HEK293 (cell line): ENCODE measurements at regions not wholly inside any gene's neighbourhood (a gene's known extent, or its start where the extent isn't known, plus 50 kb on each side); places are given as distances from the start of the nearest gene placed in this dataset.

ENCODE experiments used
- CTCF ChIA-PET: fragments of 350-600 bp; formaldehyde crosslinking; extraction: SDS; loops from one replicate; lab custom pipeline; 2021; ENCODE audit warnings: antibody characterized with exemption; lab: Yijun Ruan, JAX
- POLR2A ChIA-PET: fragments of 300-600 bp; formaldehyde crosslinking; extraction: SDS; loops from one replicate; lab custom pipeline; 2020; ENCODE audit warnings: antibody characterized with exemption, inconsistent platforms; lab: Yijun Ruan, JAX
- H3K27ac ChIP-seq: fragments of 200-500 bp; sonication (Bioruptor generic); 2 replicates; pipeline ENCODE4 v1.5.1; 2014; ENCODE audit warnings: low read depth, low read length, control low read depth, inconsistent platforms; ENCODE audit errors: extremely low read depth
- H3K36me3 ChIP-seq, 2 experiments: fragments of 200-500 bp in 1 of 2; sonication (Bioruptor generic) in 1 of 2; 1 replicate in 1 of 2; 2 replicates in 1 of 2; pipeline ENCODE4 v1.5.1; 2014 to 2017; ENCODE audit warnings: inconsistent platforms in 2 of 2, low read length in 2 of 2; ENCODE audit not compliant: control insufficient read depth in 2 of 2, insufficient read depth in 1 of 2
- H3K4me1 ChIP-seq: fragments of 200-500 bp; sonication (Bioruptor generic); 2 replicates; pipeline ENCODE4 v1.5.1; 2014; ENCODE audit warnings: mild to moderate bottlenecking, low read length, inconsistent platforms; ENCODE audit not compliant: control insufficient read depth, insufficient read depth
- H3K4me3 ChIP-seq: 2 replicates; pipeline ENCODE4 v1.5.1; 2011; ENCODE audit warnings: low read depth, mild to moderate bottlenecking, control low read depth, low read length, moderate library complexity
- H3K9me3 ChIP-seq: fragments of 200-500 bp; sonication (Bioruptor generic); 2 replicates; pipeline ENCODE4 v1.5.1; 2014; ENCODE audit warnings: low read depth, low read length, inconsistent platforms; ENCODE audit not compliant: control insufficient read depth, insufficient read depth
- BCL11A ChIP-seq: fragments of 450-650 bp; formaldehyde crosslinking; IDR thresholded peaks from 2 replicates; pipeline ENCODE4 v1.5.1; 2016; ENCODE audit warnings: low read depth, missing biosample characterization, missing genetic modification characterization
- FEZF1 ChIP-seq: fragments of 450-650 bp; formaldehyde crosslinking; IDR thresholded peaks from 2 replicates; pipeline ENCODE4 v1.5.1; 2016; ENCODE audit warnings: missing biosample characterization, missing genetic modification characterization
- GFI1B ChIP-seq: fragments of 450-650 bp; formaldehyde crosslinking; IDR thresholded peaks from 2 replicates; pipeline ENCODE4 v1.5.1; 2016; ENCODE audit warnings: missing biosample characterization, missing genetic modification characterization
- GLIS2 ChIP-seq: fragments of 450-650 bp; formaldehyde crosslinking; IDR thresholded peaks from 2 replicates; pipeline ENCODE4 v1.5.1; 2016; ENCODE audit warnings: missing biosample characterization, missing genetic modification characterization
- MYNN ChIP-seq: fragments of 450-650 bp; formaldehyde crosslinking; IDR thresholded peaks from 2 replicates; pipeline ENCODE4 v1.5.1; 2016; ENCODE audit warnings: missing biosample characterization, missing genetic modification characterization, borderline replicate concordance
- MZF1 ChIP-seq: fragments of 450-650 bp; formaldehyde crosslinking; IDR thresholded peaks from 2 replicates; pipeline ENCODE4 v1.5.1; 2017; ENCODE audit warnings: missing biosample characterization, missing genetic modification characterization, borderline replicate concordance
- REPIN1 ChIP-seq: fragments of 450-650 bp; formaldehyde crosslinking; IDR thresholded peaks from 2 replicates; pipeline ENCODE4 v1.5.1; 2017; ENCODE audit warnings: missing biosample characterization, missing genetic modification characterization, low read depth
- TCF7L2 ChIP-seq: IDR thresholded peaks from 2 replicates; pipeline ENCODE4 v1.6.1; 2011; ENCODE audit warnings: low read depth, mild to moderate bottlenecking, inconsistent platforms, low read length, moderate library complexity, borderline replicate concordance
- ZEB2 ChIP-seq: fragments of 450-650 bp; formaldehyde crosslinking; IDR thresholded peaks from 2 replicates; pipeline ENCODE4 v1.5.1; 2016; ENCODE audit warnings: missing biosample characterization, missing genetic modification characterization
- ZNF114 ChIP-seq: fragments of 450-650 bp; formaldehyde crosslinking; IDR thresholded peaks from 2 replicates; pipeline ENCODE4 v1.5.0; 2017; ENCODE audit warnings: missing biosample characterization, missing genetic modification characterization
- ZNF121 ChIP-seq: fragments of 450-650 bp; formaldehyde crosslinking; IDR thresholded peaks from 2 replicates; pipeline ENCODE4 v1.5.1; 2016; ENCODE audit warnings: missing biosample characterization, missing genetic modification characterization
- ZNF146 ChIP-seq: fragments of 450-650 bp; formaldehyde crosslinking; IDR thresholded peaks from 2 replicates; pipeline ENCODE4 v1.5.1; 2016; ENCODE audit warnings: missing biosample characterization, missing genetic modification characterization
- ZNF157 ChIP-seq: fragments of 450-650 bp; formaldehyde crosslinking; IDR thresholded peaks from 2 replicates; pipeline ENCODE4 v1.5.1; 2016; ENCODE audit warnings: missing biosample characterization, missing genetic modification characterization
- ZNF169 ChIP-seq: fragments of 450-650 bp; formaldehyde crosslinking; IDR thresholded peaks from 2 replicates; pipeline ENCODE4 v1.5.1; 2016; ENCODE audit warnings: missing biosample characterization, missing genetic modification characterization
- ZNF302 ChIP-seq: fragments of 450-650 bp; formaldehyde crosslinking; IDR thresholded peaks from 2 replicates; pipeline ENCODE4 v1.5.1; 2016; ENCODE audit warnings: missing biosample characterization, missing genetic modification characterization, low read depth
- ZNF324 ChIP-seq: fragments of 450-650 bp; formaldehyde crosslinking; IDR thresholded peaks from 2 replicates; pipeline ENCODE4 v1.5.1; 2016; ENCODE audit warnings: missing biosample characterization, missing genetic modification characterization
- ZNF391 ChIP-seq: fragments of 450-650 bp; formaldehyde crosslinking; IDR thresholded peaks from 2 replicates; pipeline ENCODE4 v1.5.1; 2016; ENCODE audit warnings: low read depth, missing biosample characterization, missing genetic modification characterization, borderline replicate concordance
- ZNF514 ChIP-seq: fragments of 450-650 bp; formaldehyde crosslinking; IDR thresholded peaks from 2 replicates; pipeline ENCODE4 v1.5.1; 2016; ENCODE audit warnings: missing biosample characterization, missing genetic modification characterization
- ZNF555 ChIP-seq: fragments of 450-650 bp; formaldehyde crosslinking; conservative IDR thresholded peaks from 2 replicates; pipeline ENCODE4 v1.5.1; 2017; ENCODE audit warnings: missing biosample characterization, mild to moderate bottlenecking, missing genetic modification characterization, inconsistent platforms
- ZNF571 ChIP-seq: fragments of 450-650 bp; formaldehyde crosslinking; IDR thresholded peaks from 2 replicates; pipeline ENCODE4 v1.5.0; 2017; ENCODE audit warnings: missing biosample characterization, missing genetic modification characterization
- ZNF624 ChIP-seq: fragments of 450-650 bp; formaldehyde crosslinking; IDR thresholded peaks from 2 replicates; pipeline ENCODE4 v1.5.1; 2017; ENCODE audit warnings: missing biosample characterization, missing genetic modification characterization
- ZNF654 ChIP-seq: fragments of 450-650 bp; formaldehyde crosslinking; IDR thresholded peaks from 2 replicates; pipeline ENCODE4 v1.5.1; 2016; ENCODE audit warnings: low read depth, missing biosample characterization, missing genetic modification characterization
- ZNF768 ChIP-seq: fragments of 450-650 bp; formaldehyde crosslinking; IDR thresholded peaks from 2 replicates; pipeline ENCODE4 v1.5.1; 2018; ENCODE audit warnings: missing biosample characterization, mild to moderate bottlenecking, missing genetic modification characterization
- ZSCAN23 ChIP-seq: fragments of 450-650 bp; formaldehyde crosslinking; IDR thresholded peaks from 2 replicates; pipeline ENCODE4 v1.5.1; 2016; ENCODE audit warnings: missing biosample characterization, missing genetic modification characterization
- TF ChIP-seq, protein P1 (sequence below): fragments of 450-650 bp; IDR thresholded peaks from 2 replicates; pipeline ENCODE4 v1.5.1; 2018; ENCODE audit warnings: missing biosample characterization, missing genetic modification characterization
- TF ChIP-seq, protein P2 (sequence below): fragments of 450-650 bp; formaldehyde crosslinking; IDR thresholded peaks from 2 replicates; pipeline ENCODE4 v1.5.1; 2017; ENCODE audit warnings: missing biosample characterization, missing genetic modification characterization
- TF ChIP-seq, protein P3 (sequence below): fragments of 450-650 bp; formaldehyde crosslinking; IDR thresholded peaks from 2 replicates; pipeline ENCODE4 v1.5.1; 2016; ENCODE audit warnings: missing biosample characterization, missing genetic modification characterization
- TF ChIP-seq, protein P4 (sequence below): fragments of 450-650 bp; formaldehyde crosslinking; IDR thresholded peaks from 2 replicates; pipeline ENCODE4 v1.5.1; 2016; ENCODE audit warnings: missing biosample characterization, missing genetic modification characterization

DNA sequence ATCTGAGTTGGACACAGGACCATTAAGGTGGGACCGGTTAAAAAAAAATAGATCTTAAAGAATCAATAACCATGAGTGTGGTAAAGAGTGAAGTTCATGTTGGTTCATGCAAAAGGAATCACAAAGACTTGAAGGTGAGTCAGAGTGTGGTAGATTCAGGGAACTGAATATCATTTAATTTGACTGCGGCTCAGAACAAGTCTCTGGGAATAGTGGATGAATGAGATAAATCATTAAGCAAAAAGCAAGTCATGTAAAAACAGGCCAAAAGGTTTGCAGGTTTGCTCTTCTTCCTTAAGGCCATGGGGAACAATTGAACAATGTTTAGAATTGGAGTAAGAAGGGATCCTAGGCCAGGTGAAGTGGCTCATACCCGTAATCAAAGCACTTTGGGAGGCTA is 385.8 kb downstream of the ETV1 start:
- H3K4me1 ChIP-seq, result no peaks in the 10 kb centered on the region
- no peak overlapping the region for H3K4me3 ChIP-seq
- H3K36me3 ChIP-seq, result no peaks in the 10 kb centered on the region
- POLR2A ChIA-PET, result no interaction called here
- H3K27ac ChIP-seq, result no peak overlapping the region
- TF ChIP-seq ZSCAN23 (tag by site-specific recombination), result no peak
- TF ChIP-seq ZNF324, result no peak
- TF ChIP-seq ZNF624 (tag by site-specific recombination), result no peak
- TF ChIP-seq MYNN (tag by site-specific recombination), result no peak
- no peak for TF ChIP-seq ZNF302 (tag by site-specific recombination)
- no peak for TF ChIP-seq ZNF555 (tag by site-specific recombination)
- TF ChIP-seq, protein P1, sequence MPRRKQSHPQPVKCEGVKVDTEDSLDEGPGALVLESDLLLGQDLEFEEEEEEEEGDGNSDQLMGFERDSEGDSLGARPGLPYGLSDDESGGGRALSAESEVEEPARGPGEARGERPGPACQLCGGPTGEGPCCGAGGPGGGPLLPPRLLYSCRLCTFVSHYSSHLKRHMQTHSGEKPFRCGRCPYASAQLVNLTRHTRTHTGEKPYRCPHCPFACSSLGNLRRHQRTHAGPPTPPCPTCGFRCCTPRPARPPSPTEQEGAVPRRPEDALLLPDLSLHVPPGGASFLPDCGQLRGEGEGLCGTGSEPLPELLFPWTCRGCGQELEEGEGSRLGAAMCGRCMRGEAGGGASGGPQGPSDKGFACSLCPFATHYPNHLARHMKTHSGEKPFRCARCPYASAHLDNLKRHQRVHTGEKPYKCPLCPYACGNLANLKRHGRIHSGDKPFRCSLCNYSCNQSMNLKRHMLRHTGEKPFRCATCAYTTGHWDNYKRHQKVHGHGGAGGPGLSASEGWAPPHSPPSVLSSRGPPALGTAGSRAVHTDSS (tag by site-specific recombination), result no peak
- TF ChIP-seq BCL11A (tag by site-specific recombination), result no peak
- TF ChIP-seq ZNF114 (tag by site-specific recombination), result no peak
- TF ChIP-seq GLIS2 (tag by site-specific recombination), result no peak
- TF ChIP-seq, protein P2, sequence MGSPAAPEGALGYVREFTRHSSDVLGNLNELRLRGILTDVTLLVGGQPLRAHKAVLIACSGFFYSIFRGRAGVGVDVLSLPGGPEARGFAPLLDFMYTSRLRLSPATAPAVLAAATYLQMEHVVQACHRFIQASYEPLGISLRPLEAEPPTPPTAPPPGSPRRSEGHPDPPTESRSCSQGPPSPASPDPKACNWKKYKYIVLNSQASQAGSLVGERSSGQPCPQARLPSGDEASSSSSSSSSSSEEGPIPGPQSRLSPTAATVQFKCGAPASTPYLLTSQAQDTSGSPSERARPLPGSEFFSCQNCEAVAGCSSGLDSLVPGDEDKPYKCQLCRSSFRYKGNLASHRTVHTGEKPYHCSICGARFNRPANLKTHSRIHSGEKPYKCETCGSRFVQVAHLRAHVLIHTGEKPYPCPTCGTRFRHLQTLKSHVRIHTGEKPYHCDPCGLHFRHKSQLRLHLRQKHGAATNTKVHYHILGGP (tag by site-specific recombination), result no peak
- no peak for TF ChIP-seq ZNF768
- TF ChIP-seq ZNF391, result no peak
- no peak for TF ChIP-seq TCF7L2
- H3K9me3 ChIP-seq, result no peaks in the 10 kb centered on the region
- CTCF ChIA-PET, result interaction anchor here (0.6 kb wide), 1 partner anchor 1041 kb away, joined by 4 read pairs; no protein-coding TSS in a partner anchor

DNA sequence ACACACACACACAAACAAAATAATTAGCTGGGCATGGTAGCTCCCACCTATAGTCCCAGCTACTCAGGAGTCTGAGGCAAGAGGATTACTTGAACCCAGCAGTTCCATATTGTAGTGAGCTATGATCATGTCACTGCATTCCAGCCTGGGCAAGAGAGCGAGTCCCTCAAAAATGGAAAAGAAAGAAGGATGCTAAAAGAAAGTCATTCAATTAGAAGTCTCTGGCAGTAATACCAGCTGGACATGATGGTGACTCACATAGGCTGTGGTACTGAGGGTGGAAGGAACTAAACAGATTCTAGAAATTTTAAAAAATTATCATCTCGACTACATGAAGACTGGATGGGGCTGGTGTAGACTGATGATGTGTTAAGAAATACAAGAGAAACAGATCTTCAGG is 385.3 kb downstream of the ETV1 start:
- no peaks in the 10 kb centered on the region for H3K9me3 ChIP-seq
- ChIA-PET CTCF (interaction anchor here (0.6 kb wide), 1 partner anchor 1041 kb away, joined by 4 read pairs; no protein-coding TSS in a partner anchor), POLR2A (no interaction called here)
- no peaks in the 10 kb centered on the region for H3K36me3 ChIP-seq
- H3K4me1 ChIP-seq, result no peaks in the 10 kb centered on the region
- no peak overlapping the region for H3K4me3 ChIP-seq
- no peak overlapping the region for H3K27ac ChIP-seq
- TF ChIP-seq FEZF1 (tag by site-specific recombination) (no peak), ZNF121 (no peak), ZNF157 (tag by site-specific recombination) (no peak), ZNF654 (tag by site-specific recombination) (no peak), ZNF146 (no peak), ZNF571 (tag by site-specific recombination) (no peak), GFI1B (tag by site-specific recombination) (no peak), ZNF514 (no peak), GLIS2 (tag by site-specific recombination) (no peak), REPIN1 (no peak), ZNF169 (no peak), ZEB2 (tag by site-specific recombination) (no peak), MZF1 (tag by site-specific recombination) (no peak), ZSCAN23 (tag by site-specific recombination) (no peak)
- TF ChIP-seq, protein P3, sequence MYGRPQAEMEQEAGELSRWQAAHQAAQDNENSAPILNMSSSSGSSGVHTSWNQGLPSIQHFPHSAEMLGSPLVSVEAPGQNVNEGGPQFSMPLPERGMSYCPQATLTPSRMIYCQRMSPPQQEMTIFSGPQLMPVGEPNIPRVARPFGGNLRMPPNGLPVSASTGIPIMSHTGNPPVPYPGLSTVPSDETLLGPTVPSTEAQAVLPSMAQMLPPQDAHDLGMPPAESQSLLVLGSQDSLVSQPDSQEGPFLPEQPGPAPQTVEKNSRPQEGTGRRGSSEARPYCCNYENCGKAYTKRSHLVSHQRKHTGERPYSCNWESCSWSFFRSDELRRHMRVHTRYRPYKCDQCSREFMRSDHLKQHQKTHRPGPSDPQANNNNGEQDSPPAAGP, result no peak
- TF ChIP-seq, protein P4, sequence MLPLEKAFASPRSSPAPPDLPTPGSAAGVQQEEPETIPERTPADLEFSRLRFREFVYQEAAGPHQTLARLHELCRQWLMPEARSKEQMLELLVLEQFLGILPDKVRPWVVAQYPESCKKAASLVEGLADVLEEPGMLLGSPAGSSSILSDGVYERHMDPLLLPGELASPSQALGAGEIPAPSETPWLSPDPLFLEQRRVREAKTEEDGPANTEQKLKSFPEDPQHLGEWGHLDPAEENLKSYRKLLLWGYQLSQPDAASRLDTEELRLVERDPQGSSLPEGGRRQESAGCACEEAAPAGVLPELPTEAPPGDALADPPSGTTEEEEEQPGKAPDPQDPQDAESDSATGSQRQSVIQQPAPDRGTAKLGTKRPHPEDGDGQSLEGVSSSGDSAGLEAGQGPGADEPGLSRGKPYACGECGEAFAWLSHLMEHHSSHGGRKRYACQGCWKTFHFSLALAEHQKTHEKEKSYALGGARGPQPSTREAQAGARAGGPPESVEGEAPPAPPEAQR (tag by site-specific recombination), result no peak
- TF ChIP-seq, protein P1 (tag by site-specific recombination), result no peak
